Medulla oblongata (tissue), 1 donor: ENCODE measurements at regions not wholly inside any gene's neighbourhood (a gene's known extent, or its start where the extent isn't known, plus 50 kb on each side); places are given as distances from the start of the nearest gene placed in this dataset.
A peak's percentile ranks its signal among the peaks of the same experiment; 100 is the strongest.

Experiments used
- DNase-seq: peaks from one replicate; pipeline ENCODE4 v3.0.0-alpha.2; 2015; ENCODE audit errors: extremely low spot score

- DNase-seq, result no peak
Observed at GRCh38 chr14:97850886-97851285, 1053.7 kb downstream of the VRK1 start.

GRCh38 chr14:97851428-97851995 is 1054.3 kb downstream of the VRK1 start:
- no peak for DNase-seq

DNA sequence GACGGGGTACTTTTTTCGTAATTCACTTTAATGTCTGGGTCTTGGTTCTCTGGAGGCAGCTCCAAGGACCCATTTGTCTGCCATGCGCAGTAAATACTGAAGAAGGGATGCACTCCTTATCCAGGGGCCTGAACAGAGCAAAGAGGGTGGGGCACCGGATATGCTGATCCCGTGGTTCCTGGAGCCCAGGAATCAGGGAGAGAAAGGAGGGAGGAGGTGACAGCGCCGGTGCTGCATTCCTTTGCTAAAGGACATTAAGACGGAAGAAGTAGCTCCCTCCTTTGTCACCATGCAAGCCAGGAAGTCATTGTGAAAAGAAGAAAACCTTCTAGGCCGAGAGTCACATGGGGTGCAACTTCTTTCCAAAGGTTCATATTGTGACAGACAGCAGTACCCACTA is 1057.7 kb downstream of the VRK1 start:
- DNase-seq, result no peak

- DNase-seq, result no peak
Observed at GRCh38 chr14:97866195-97866594, 1069.0 kb downstream of the VRK1 start.

- no peak for DNase-seq
Observed at GRCh38 chr14:97866664-97867063, 1069.5 kb downstream of the VRK1 start.

DNA sequence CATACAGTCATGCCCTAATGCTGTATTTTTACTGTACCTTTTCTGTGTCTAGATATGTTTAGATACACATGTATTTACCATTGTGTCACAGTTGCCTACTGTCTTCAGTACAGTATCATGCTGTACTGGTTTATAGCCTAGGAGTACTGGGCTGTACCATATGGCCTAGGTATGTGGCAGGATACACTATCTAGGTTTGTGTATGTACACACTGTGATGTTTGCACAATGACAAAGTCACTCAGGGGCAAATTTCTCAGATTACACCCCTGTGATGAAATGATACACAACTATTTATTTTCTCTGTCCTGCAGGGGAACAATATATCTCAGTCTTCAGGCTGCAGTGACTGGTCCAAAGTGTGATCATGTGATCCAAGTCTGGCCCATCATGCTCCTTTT is 1076.1 kb downstream of the VRK1 start:
- no peak for DNase-seq

- DNase-seq, result no peak
Observed at GRCh38 chr14:97874394-97874793, 1077.2 kb downstream of the VRK1 start.

DNA sequence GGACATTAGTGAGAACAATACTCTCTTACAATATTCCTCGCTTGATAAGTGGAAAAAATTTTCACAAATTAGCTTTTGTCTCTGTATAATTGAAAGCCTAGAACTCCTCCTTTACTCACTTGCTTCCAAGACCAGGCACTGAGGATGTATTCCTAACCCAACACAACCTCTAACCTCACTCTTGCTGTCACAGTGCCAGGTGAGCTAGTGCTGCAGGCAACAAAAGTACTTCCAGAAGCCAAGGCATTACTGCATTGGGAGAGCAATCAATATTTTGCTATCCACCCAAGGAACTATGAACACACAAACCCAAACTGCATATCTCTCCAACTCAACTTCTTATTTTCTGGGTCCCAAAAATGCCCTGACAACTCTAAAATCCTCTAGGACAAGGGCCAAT is 1081.0 kb downstream of the VRK1 start:
- peak; percentile 7 for DNase-seq

GRCh38 chr14:97878727-97879126 is 1081.5 kb downstream of the VRK1 start:
- peak; percentile 29 for DNase-seq

DNA sequence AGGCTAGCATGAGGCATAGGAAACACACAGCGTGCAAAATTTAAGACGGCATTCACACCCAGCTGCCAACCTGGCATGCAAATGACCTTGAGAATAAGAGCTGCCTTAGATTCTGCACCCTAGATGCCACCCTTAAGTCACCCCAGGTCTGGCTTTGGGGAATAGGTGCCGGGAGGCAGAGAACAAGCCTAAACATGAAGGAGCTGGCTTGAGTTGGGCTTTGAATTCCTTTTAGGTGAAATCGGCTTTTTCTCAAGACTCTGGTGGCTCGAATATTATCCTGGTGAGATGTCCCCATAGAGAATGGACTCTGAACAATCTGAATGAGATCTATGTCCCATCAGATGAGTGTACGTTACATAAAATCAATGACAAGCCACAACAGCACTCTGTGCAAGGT is 1090.5 kb downstream of the VRK1 start:
- DNase-seq, result no peak

DNA sequence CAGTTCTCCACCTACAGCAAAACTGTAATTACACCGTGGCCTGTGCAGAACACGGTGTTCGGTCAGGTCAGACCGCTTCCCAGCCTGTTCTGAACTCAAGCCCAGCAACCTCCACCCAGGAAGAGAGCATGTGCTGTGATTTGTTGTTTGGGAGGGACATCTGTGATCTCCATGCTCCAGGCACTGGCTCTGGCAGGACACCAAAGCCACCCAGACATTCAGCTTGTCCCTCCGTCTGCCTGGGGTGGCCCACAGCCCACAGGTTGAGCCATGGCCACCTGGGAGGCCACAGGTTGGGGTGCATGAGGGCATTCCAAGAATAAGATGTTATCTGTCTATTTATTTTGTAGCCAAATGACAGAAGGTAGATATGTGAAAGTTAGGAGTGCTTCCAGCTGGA is 1091.1 kb downstream of the VRK1 start:
- no peak for DNase-seq

- no peak for DNase-seq
Observed at GRCh38 chr14:97891515-97891914, 1094.3 kb downstream of the VRK1 start.

GRCh38 chr14:97894552-97894951 is 1097.4 kb downstream of the VRK1 start:
- DNase-seq, result no peak

GRCh38 chr14:97900196-97900854 is 1103.1 kb downstream of the VRK1 start:
- no peak for DNase-seq

DNA sequence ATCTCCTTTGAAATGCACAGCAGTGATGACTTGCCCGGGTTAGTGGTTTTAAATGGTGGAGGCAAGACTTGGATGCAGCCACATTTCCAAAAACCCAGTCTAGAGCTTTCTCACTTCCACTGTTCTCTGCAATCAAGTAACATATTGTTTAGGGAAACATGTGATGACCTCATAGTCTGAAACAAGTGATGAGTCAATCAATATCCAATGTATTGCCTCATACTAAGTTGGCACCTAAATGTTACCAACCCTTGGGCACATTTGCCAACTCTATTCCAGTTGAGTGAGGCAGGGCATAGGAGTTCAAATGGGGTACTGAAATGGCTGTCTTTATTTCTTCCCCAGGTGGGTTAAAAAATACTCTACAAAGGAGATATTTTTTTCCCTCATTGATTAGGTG is 1105.4 kb downstream of the VRK1 start:
- DNase-seq, result no peak

GRCh38 chr14:97903821-97904220 is 1106.6 kb downstream of the VRK1 start:
- DNase-seq, result no peak

- no peak for DNase-seq
Observed at GRCh38 chr14:97912217-97912616, 1115.0 kb downstream of the VRK1 start.

- no peak for DNase-seq
Observed at GRCh38 chr14:97916100-97916499, 1118.9 kb downstream of the VRK1 start.

- DNase-seq, result no peak
Observed at GRCh38 chr14:97916669-97917568, 1119.7 kb downstream of the VRK1 start.

GRCh38 chr14:97920201-97920600 is 1123.0 kb downstream of the VRK1 start:
- no peak for DNase-seq

- no peak for DNase-seq
Observed at GRCh38 chr14:97921296-97921695, 1124.1 kb downstream of the VRK1 start.

- no peak for DNase-seq
Observed at GRCh38 chr14:97924922-97925613, 1127.9 kb downstream of the VRK1 start.
